GM12864 (cell line): ENCODE measurements at regions not wholly inside any gene's neighbourhood (a gene's known extent, or its start where the extent isn't known, plus 50 kb on each side); places are given as distances from the start of the nearest gene placed in this dataset.

ENCODE experiments used
- DNase-seq: peaks from one replicate; pipeline ENCODE4 v3.0.0-alpha.2; 2011; ENCODE audit warnings: low read depth
- H3K4me3 ChIP-seq: 2 replicates; pipeline ENCODE4 v1.5.1; 2011; ENCODE audit warnings: mild to moderate bottlenecking, low read depth, low read length, control low read depth
- CTCF ChIP-seq: IDR thresholded peaks from 2 replicates; pipeline ENCODE4 v1.5.1; 2011; ENCODE audit warnings: low read depth, mild to moderate bottlenecking, moderate library complexity, low read length, control low read depth, inconsistent platforms; ENCODE audit errors: missing control alignments

- H3K4me3 ChIP-seq, result no peak overlapping the region
- DNase-seq, result no peak
- TF ChIP-seq CTCF, result no peak
Measured at GRCh38 chrX:110421500-110422455, 63.1 kb downstream of the RTL9 start.

DNA sequence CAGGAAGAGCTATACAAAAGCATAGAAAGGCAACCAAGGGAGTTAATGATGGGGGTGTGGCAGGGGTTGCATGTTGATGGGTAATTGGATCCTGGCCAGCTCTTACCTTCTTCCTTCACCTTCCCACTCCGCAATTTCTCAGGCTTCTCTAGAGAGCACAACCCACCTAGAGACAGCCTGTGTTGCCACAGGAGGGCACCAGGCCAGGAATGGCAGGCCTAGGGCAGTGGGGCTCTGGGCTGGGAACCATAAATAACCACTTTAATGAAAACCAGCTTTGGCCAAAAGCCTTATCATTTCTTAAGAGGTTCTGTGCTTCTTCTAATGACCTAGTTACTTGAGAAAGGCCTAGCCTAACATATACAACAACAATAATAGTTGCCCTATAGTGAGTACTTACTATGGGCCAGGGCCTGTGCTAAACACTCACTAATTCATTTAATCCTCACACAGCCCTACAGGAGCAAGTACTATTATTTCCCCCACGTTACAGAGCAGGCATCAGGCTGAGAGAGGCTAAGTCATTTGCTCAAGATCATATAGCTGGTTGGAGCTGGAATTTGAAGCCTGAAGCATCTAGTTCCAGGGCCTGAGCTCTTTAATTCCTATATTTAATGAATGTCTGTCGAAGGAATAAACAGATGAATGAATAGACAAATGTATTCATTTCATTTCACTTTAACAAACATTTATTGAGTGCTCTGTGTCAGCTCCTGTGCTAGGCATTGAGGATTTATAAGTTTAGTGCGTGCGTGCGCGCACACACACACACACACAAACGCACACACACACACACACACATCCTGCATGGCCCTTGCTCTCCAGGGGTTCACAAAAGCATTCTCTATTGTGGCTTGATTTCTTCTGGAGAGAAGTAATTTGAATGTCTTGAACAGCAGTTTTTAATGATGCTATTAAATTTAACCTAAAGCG lies 66.8 kb downstream of the RTL9 start:
- no peak for TF ChIP-seq CTCF
- H3K4me3 ChIP-seq, result no peak overlapping the region
- no peak for DNase-seq

DNA sequence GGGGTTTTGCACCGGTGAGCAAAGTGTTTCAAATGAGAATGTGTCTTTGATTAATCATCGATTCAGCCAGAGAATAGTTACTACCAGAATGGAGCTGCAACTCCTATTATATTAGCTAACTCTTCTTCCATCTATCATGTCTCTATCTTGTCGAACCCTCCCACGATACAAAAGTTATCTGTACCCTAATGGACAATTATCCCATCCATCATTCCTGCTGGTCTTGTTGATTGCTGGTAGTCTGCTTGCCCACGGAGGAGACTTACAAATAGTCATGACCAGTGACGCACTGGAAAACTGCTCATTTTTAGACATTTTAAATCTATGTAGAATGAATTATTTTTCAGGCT lies 67.5 kb downstream of the RTL9 start:
- no peak for DNase-seq
- H3K4me3 ChIP-seq, result no peak overlapping the region
- no peak for TF ChIP-seq CTCF

DNA sequence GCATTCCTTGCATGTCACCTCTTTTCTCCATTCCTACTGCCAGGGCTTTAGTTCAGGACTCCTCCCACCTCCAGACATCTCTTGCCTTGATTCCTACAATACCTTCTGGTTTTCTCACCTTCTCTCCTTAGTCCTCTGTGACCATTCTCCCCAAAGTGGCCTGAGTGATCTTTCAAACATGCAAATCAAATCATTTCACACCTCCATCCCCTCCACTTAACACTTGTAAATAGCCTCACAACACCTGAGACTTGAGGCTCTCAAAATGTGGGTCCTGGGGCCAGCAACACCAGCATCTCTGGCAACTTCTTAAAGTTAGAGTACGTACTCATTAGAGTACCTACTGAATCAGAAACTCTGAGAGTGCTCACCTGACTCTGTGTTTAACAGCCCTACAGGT lies 68.4 kb downstream of the RTL9 start:
- H3K4me3 ChIP-seq, result no peak overlapping the region
- TF ChIP-seq CTCF, result no peak
- DNase-seq, result no peak

DNA sequence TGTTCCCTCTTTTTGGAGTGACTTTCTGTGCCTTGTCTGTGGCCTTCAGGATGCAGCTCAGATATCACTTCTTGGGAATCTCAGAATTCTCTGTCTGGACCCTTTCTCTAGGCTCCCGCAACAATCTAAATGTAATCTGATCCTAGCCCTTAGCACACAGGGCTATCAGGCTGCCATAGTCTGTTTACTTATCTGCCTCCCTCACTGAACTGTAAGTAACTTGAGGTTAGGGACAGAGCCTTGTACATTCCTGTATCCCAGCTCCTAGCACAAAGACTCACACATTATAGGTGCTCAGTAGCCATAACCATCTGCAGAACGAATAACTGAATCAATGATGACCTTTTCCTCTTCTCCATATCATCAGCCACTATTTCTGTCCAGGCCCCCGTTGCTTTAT lies 69.5 kb downstream of the RTL9 start:
- no peak overlapping the region for H3K4me3 ChIP-seq
- no peak for DNase-seq
- TF ChIP-seq CTCF, result no peak

DNA sequence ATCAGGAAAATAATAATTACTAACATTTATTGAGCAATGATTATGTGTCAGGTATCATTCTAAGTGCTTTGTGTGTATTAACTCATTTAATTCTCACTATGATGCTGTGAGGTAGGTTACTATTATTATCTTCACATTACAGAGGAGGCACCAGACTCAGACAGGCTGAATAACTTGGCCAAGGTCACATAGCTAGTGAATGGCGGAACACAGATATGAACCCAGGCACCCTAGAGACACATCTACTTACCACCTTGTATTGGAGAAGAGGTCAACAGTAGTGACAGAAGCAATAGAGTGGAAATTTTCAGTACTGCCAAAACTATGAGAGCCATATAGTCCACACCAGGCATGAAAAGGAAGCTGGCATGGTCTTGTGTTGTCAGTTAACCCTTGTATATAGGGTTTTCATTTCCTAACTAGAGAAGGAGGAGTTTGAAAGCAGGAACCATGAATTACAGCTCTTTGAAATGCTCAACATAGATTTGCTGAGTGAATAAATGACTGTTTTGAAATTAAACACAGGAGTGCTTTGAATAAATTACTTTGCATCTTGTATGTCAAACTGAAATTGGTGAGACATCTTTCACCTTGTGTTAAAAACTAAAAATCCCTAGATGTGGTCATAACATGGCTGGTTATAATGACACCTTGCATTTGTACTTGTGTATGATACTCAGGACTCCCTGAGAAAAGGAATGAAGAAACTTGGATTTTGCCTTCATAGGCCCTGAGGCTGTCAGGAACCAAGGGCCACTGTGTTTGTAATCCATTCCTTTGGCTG lies 71.8 kb downstream of the RTL9 start:
- DNase-seq, result no peak
- no peak for TF ChIP-seq CTCF
- H3K4me3 ChIP-seq, result no peak overlapping the region
